HEK293T (cell line): ENCODE measurements at regions not wholly inside any gene's neighbourhood (a gene's known extent, or its start where the extent isn't known, plus 50 kb on each side); places are given as distances from the start of the nearest gene placed in this dataset.

ENCODE experiments used
- ARNT ChIP-seq: fragments of 450-650 bp; IDR thresholded peaks from 2 replicates; pipeline ENCODE4 v1.6.1; 2017; ENCODE audit warnings: mild to moderate bottlenecking
- BHLHE40 ChIP-seq: fragments of 450-650 bp; IDR thresholded peaks from 2 replicates; pipeline ENCODE4 v1.6.1; 2016; ENCODE audit warnings: mild to moderate bottlenecking, moderate library complexity, borderline replicate concordance
- FOXA1 ChIP-seq: fragments of 450-650 bp; IDR thresholded peaks from 2 replicates; pipeline ENCODE4 v1.6.1; 2016; ENCODE audit warnings: mild to moderate bottlenecking
- FOXK2 ChIP-seq: fragments of 450-650 bp; IDR thresholded peaks from 2 replicates; pipeline ENCODE4 v1.6.1; 2016; ENCODE audit warnings: mild to moderate bottlenecking
- FOXM1 ChIP-seq: fragments of 450-650 bp; IDR thresholded peaks from 2 replicates; pipeline ENCODE4 v1.6.1; 2017; ENCODE audit warnings: mild to moderate bottlenecking, borderline replicate concordance
- HDGF ChIP-seq: fragments of 450-650 bp; IDR thresholded peaks from 2 replicates; pipeline ENCODE4 v1.6.1; 2017; ENCODE audit warnings: antibody characterized with exemption, borderline replicate concordance
- NFRKB ChIP-seq: fragments of 450-650 bp; IDR thresholded peaks from 2 replicates; pipeline ENCODE4 v1.6.1; 2016; ENCODE audit warnings: mild to moderate bottlenecking, moderate library complexity

DNA sequence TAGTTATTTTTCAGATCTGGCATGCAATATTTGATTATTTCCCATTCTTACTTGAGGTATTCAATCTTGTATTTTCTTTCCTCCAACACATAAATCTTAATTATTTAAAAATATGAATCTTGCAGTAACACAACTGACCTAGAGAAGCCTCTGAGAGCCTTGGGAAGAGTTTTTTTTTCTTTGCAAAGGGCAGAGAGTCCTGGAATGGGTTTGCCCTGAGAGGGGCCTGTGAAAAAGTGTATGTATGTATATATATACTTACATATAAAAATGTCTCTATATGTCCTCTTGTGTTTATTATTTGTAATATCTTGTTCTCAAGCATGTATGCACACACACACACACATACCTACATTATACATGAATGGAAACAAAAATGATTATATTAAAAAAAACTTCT lies 801.2 kb upstream of the SLITRK1 start:
- no peak for TF ChIP-seq HDGF
- TF ChIP-seq ARNT, result no peak
- TF ChIP-seq FOXA1, result no peak
- no peak for TF ChIP-seq FOXK2
- no peak for TF ChIP-seq BHLHE40
- no peak for TF ChIP-seq NFRKB
- TF ChIP-seq FOXM1, result no peak
